ENCODE measurements at regions not wholly inside any gene's neighbourhood (a gene's known extent, or its start where the extent isn't known, plus 50 kb on each side); places are given as distances from the start of the nearest gene placed in this dataset.

DNA sequence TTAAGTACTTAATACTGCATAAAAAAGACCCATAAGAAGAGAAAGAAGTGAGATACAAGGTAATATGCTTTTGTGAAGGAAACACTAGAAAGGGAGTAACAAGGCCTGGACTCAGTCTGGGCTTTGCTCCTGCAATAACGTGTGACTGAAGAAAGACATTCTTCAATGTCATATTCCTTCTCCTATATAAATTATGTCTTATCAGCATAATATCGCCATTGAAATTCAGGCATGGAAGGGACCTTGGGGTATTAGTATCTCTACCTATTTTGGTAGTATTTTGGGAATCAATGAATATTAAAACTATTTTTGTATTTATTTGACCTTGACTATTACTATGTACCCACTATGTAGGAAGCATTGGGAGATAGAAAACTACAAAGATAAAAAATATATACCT lies 62.2 kb upstream of the GIMD1 start:
- TF ChIP-seq CTCF (IDR thresholded peaks at IDR 0.05; ENCODE audit: insufficient read depth, low read depth, low read length) = no peak
- H3K27me3 ChIP-seq (ENCODE audit: control insufficient read depth, insufficient read depth, low read length) = no peaks in the 10 kb centered on the region
- CTCF ChIA-PET = interaction anchor here (1.5 kb wide), 1 partner anchor 9 kb away, joined by 3 read pairs; no protein-coding TSS in a partner anchor
- DNase-seq (ENCODE audit: low read depth) = no peak
- H3K4me3 ChIP-seq (ENCODE audit: low read depth, low read length) = no peak overlapping the region
- POLR2A ChIA-PET = no interaction called here
- H3K36me3 ChIP-seq (ENCODE audit: control insufficient read depth, insufficient read depth, low read length) = no peaks in the 10 kb centered on the region

- DNase-seq (ENCODE audit: low read depth) = no peak
- H3K4me3 ChIP-seq (ENCODE audit: low read depth, low read length) = no peak overlapping the region
- H3K27me3 ChIP-seq (ENCODE audit: control insufficient read depth, insufficient read depth, low read length) = no peaks in the 10 kb centered on the region
- ChIA-PET CTCF (interaction anchor here (0.7 to 1.5 kb wide), 2 partner anchors 8 to 37 kb away, joined by 3 read pairs; no protein-coding TSS in a partner anchor), POLR2A (no interaction called here)
- H3K36me3 ChIP-seq (ENCODE audit: control insufficient read depth, insufficient read depth, low read length) = no peaks in the 10 kb centered on the region
- no peak for TF ChIP-seq CTCF (IDR thresholded peaks at IDR 0.05; ENCODE audit: insufficient read depth, low read depth, low read length)
These were observed 61.3 kb upstream of the GIMD1 start for GRCh38 chr4:106429885-106430284.

DNA sequence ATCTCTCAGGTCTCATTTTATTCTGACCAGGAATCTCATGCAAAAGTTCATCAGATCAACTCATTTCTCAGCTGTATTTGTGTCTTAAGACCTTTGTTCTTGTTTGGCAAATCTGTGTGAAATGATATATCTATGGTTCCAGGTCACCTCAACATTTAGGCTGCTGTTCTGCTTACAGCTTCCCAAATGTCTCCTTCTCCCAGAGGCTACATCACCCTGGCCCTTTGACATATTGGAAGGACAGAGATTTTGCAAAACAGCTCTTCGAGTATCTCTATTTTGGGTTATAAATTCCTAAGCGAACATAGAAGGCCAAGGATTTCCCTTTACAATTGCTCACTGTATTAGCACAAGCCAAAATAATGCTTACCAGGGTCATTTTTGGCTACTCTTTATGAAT lies 57.5 kb upstream of the GIMD1 start:
- POLR2A ChIA-PET = no interaction called here
- TF ChIP-seq CTCF (IDR thresholded peaks at IDR 0.05; ENCODE audit: insufficient read depth, low read depth, low read length) = no peak
- H3K36me3 ChIP-seq (ENCODE audit: control insufficient read depth, insufficient read depth, low read length) = no peaks in the 10 kb centered on the region
- DNase-seq (ENCODE audit: low read depth) = no peak
- CTCF ChIA-PET = interaction anchor here (1.6 to 1.9 kb wide), 2 partner anchors 57 to 77 kb away, joined by 3 to 4 read pairs; partner anchors contain the start of gene GIMD1
- H3K4me3 ChIP-seq (ENCODE audit: low read depth, low read length) = no peak overlapping the region
- no peaks in the 10 kb centered on the region for H3K27me3 ChIP-seq (ENCODE audit: control insufficient read depth, insufficient read depth, low read length)

GRCh38 chr4:106425576-106425975 lies 57.0 kb upstream of the GIMD1 start:
- no peak for TF ChIP-seq CTCF (IDR thresholded peaks at IDR 0.05; ENCODE audit: insufficient read depth, low read depth, low read length)
- Histone ChIP-seq H3K4me3 (ENCODE audit: low read depth, low read length) (no peak overlapping the region), H3K36me3 (ENCODE audit: control insufficient read depth, insufficient read depth, low read length) (no peaks in the 10 kb centered on the region), H3K27me3 (ENCODE audit: control insufficient read depth, insufficient read depth, low read length) (no peaks in the 10 kb centered on the region)
- DNase-seq (ENCODE audit: low read depth) = no peak
- ChIA-PET POLR2A (no interaction called here), CTCF (interaction anchor here (1.6 to 1.9 kb wide), 2 partner anchors 57 to 77 kb away, joined by 3 to 4 read pairs; partner anchors contain the start of gene GIMD1)

DNA sequence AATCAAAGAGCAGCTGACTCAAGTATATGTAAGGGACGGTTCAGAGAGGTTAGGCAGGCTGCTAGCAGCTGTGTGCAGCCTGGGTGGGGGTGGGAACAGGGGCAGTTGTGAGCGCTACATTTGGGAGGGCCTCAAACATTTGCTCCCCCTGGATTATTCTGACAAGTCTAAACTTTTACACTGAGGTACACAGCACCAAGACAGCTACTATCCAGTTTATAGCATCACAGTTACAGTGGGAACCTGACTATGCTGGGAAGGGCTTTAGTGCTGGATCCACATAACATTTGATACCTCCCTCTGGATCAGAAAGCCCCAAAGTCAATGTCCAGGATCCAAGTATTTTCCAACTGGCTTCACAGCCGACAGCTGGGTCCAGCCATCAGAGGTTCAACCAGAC lies 55.8 kb upstream of the GIMD1 start:
- ChIA-PET CTCF (interaction anchor here (0.9 kb wide), 1 partner anchor 9 kb away, joined by 3 read pairs; no protein-coding TSS in a partner anchor), POLR2A (no interaction called here)
- no peaks in the 10 kb centered on the region for H3K36me3 ChIP-seq (ENCODE audit: control insufficient read depth, insufficient read depth, low read length)
- no peak for DNase-seq (ENCODE audit: low read depth)
- no peak overlapping the region for H3K4me3 ChIP-seq (ENCODE audit: low read depth, low read length)
- no peaks in the 10 kb centered on the region for H3K27me3 ChIP-seq (ENCODE audit: control insufficient read depth, insufficient read depth, low read length)
- TF ChIP-seq CTCF (IDR thresholded peaks at IDR 0.05; ENCODE audit: insufficient read depth, low read depth, low read length) = no peak
